GM18951 (cell line): ENCODE measurements at regions not wholly inside any gene's neighbourhood (a gene's known extent, or its start where the extent isn't known, plus 50 kb on each side); places are given as distances from the start of the nearest gene placed in this dataset.
"Not testable (repeated sequence)": the region's sequence is repeated elsewhere in the genome, so short reads cannot be mapped to it uniquely, and the experiment has no call there.

Experiments
- POLR2A ChIP-seq: IDR thresholded peaks from 4 replicates; pipeline ENCODE4 v1.6.1; 2011; ENCODE audit warnings: mild to moderate bottlenecking; ENCODE audit not compliant: insufficient read length, insufficient read depth; ENCODE audit errors: extremely low read depth
- in situ Hi-C: fragments of 300-500 bp; cut with MboI; formaldehyde crosslinking; loops from one replicate; pipeline ENCODE4 v1.12.0; 2022; ENCODE audit warnings: low sequenced_read_pairs, mixed read lengths, inconsistent platforms; ENCODE audit not compliant: unreplicated experiment

GRCh38 chr1:22329148-22329515 lies 122.5 kb upstream of the ZBTB40 start:
- TF ChIP-seq POLR2A, result no peak
- in situ Hi-C loops, result no loop called here

- in situ Hi-C loops, result no loop called here
- no peak for TF ChIP-seq POLR2A
These were observed 121.4 kb upstream of the ZBTB40 start for GRCh38 chr1:22330092-22330759.

GRCh38 chr1:22330760-22331119 lies 120.9 kb upstream of the ZBTB40 start:
- no peak for TF ChIP-seq POLR2A
- in situ Hi-C loops, result no loop called here

- no peak for TF ChIP-seq POLR2A
- in situ Hi-C loops, result no loop called here
These were observed 119.8 kb upstream of the ZBTB40 start for GRCh38 chr1:22331618-22332423.

GRCh38 chr1:22332424-22332717 lies 119.3 kb upstream of the ZBTB40 start:
- in situ Hi-C loops, result no loop called here
- no peak for TF ChIP-seq POLR2A

GRCh38 chr1:22332795-22333499 lies 118.7 kb upstream of the ZBTB40 start:
- TF ChIP-seq POLR2A, result no peak
- in situ Hi-C loops, result no loop called here

GRCh38 chr1:22333516-22334121 lies 118.0 kb upstream of the ZBTB40 start:
- in situ Hi-C loops, result no loop called here
- no peak for TF ChIP-seq POLR2A

- in situ Hi-C loops, result no loop called here
- TF ChIP-seq POLR2A, result no peak
These were observed 116.6 kb upstream of the ZBTB40 start for GRCh38 chr1:22334860-22335550.

GRCh38 chr1:22336274-22336673 lies 115.4 kb upstream of the ZBTB40 start:
- in situ Hi-C loops, result not testable (repeated sequence)

- in situ Hi-C loops, result not testable (repeated sequence)
These were observed 114.7 kb upstream of the ZBTB40 start for GRCh38 chr1:22336696-22337545.

- in situ Hi-C loops, result no loop called here
- no peak for TF ChIP-seq POLR2A
These were observed 113.4 kb upstream of the ZBTB40 start for GRCh38 chr1:22338071-22338765.

GRCh38 chr1:22339237-22339636 lies 112.4 kb upstream of the ZBTB40 start:
- no peak for TF ChIP-seq POLR2A
- in situ Hi-C loops, result no loop called here
